K562 (cell line): ENCODE measurements at regions not wholly inside any gene's neighbourhood (a gene's known extent, or its start where the extent isn't known, plus 50 kb on each side); places are given as distances from the start of the nearest gene placed in this dataset.

ENCODE experiments used
- CBFB ChIP-seq: sonication (generic); formaldehyde crosslinking; IDR thresholded peaks from 2 replicates; pipeline ENCODE4 v1.4.0; 2020; ENCODE audit warnings: mild to moderate bottlenecking, missing genetic modification reagents
- CREB1 ChIP-seq, 2 experiments: sonication (generic) in 1 of 2; formaldehyde crosslinking in 1 of 2; IDR thresholded peaks; 2 replicates each; pipeline versions ENCODE4 v1.6.1 to v1.8.0; 2012 to 2022; ENCODE audit warnings: inconsistent platforms in 1 of 2, mild to moderate bottlenecking in 1 of 2, missing genetic modification reagents in 1 of 2, moderate library complexity in 1 of 2
- EGR1 ChIP-seq: fragments of 450-650 bp; conservative IDR thresholded peaks from 2 replicates; pipeline ENCODE4 v1.6.1; 2017; ENCODE audit warnings: mild to moderate bottlenecking
- MAZ ChIP-seq, 2 experiments: fragments of 450-650 bp in 1 of 2; sonication (generic) in 1 of 2; formaldehyde crosslinking; IDR thresholded peaks in 1 of 2; conservative IDR thresholded peaks in 1 of 2; 2 replicates each; pipeline versions ENCODE4 v1.4.0 to v1.5.0; 2020; ENCODE audit warnings: mild to moderate bottlenecking in 1 of 2, missing genetic modification reagents in 1 of 2
- MTA2 ChIP-seq: fragments of 450-650 bp; IDR thresholded peaks from 2 replicates; pipeline ENCODE4 v1.6.1; 2016; ENCODE audit warnings: low read depth
- NCOA4 ChIP-seq: fragments of 450-650 bp; IDR thresholded peaks from 2 replicates; pipeline ENCODE4 v1.6.1; 2018; ENCODE audit warnings: mild to moderate bottlenecking; ENCODE audit not compliant: partially characterized antibody
- PHB2 ChIP-seq: fragments of 450-650 bp; IDR thresholded peaks from 2 replicates; pipeline ENCODE4 v1.6.1; 2017; ENCODE audit warnings: low read depth
- SMAD2 ChIP-seq: fragments of 150-350 bp; IDR thresholded peaks from 2 replicates; pipeline ENCODE4 v1.6.1; 2014; ENCODE audit warnings: low read depth, mild to moderate bottlenecking, low read length
- SUPT5H ChIP-seq: fragments of 450-650 bp; IDR thresholded peaks from 2 replicates; pipeline ENCODE4 v1.6.1; 2016
- ZNF23 ChIP-seq: fragments of 250-450 bp; sonication (Bioruptor Pico); IDR thresholded peaks from 2 replicates; pipeline ENCODE4 v1.4.0; 2020; ENCODE audit warnings: mild to moderate bottlenecking
- ZNF311 ChIP-seq: fragments of 250-450 bp; sonication (Bioruptor Pico); IDR thresholded peaks from 2 replicates; pipeline ENCODE4 v1.4.0; 2020; ENCODE audit warnings: mild to moderate bottlenecking, moderate library complexity
- ZNF764 ChIP-seq: fragments of 250-450 bp; sonication (Bioruptor Pico); IDR thresholded peaks from 2 replicates; pipeline ENCODE4 v1.4.0; 2020; ENCODE audit warnings: low read depth, mild to moderate bottlenecking, moderate library complexity
- TF ChIP-seq, protein P1 (sequence below): fragments of 250-450 bp; sonication (Bioruptor Pico); IDR thresholded peaks from 2 replicates; pipeline ENCODE4 v1.9.0; 2021; ENCODE audit warnings: mild to moderate bottlenecking, inconsistent platforms
- TF ChIP-seq, protein P2 (sequence below): fragments of 250-450 bp; sonication (Bioruptor Pico); IDR thresholded peaks from 2 replicates; pipeline ENCODE4 v1.4.0; 2020
- TF ChIP-seq, protein P3 (sequence below): IDR thresholded peaks from 2 replicates; pipeline ENCODE4 v1.6.1; 2012; ENCODE audit warnings: low read depth, low read length, improper control_type of control experiment, borderline replicate concordance
- TF ChIP-seq, protein P4 (sequence below): fragments of 250-450 bp; sonication (Bioruptor Pico); IDR thresholded peaks from 2 replicates; pipeline ENCODE4 v1.8.0; 2022; ENCODE audit warnings: inconsistent platforms, mild to moderate bottlenecking, moderate library complexity, borderline replicate concordance

DNA sequence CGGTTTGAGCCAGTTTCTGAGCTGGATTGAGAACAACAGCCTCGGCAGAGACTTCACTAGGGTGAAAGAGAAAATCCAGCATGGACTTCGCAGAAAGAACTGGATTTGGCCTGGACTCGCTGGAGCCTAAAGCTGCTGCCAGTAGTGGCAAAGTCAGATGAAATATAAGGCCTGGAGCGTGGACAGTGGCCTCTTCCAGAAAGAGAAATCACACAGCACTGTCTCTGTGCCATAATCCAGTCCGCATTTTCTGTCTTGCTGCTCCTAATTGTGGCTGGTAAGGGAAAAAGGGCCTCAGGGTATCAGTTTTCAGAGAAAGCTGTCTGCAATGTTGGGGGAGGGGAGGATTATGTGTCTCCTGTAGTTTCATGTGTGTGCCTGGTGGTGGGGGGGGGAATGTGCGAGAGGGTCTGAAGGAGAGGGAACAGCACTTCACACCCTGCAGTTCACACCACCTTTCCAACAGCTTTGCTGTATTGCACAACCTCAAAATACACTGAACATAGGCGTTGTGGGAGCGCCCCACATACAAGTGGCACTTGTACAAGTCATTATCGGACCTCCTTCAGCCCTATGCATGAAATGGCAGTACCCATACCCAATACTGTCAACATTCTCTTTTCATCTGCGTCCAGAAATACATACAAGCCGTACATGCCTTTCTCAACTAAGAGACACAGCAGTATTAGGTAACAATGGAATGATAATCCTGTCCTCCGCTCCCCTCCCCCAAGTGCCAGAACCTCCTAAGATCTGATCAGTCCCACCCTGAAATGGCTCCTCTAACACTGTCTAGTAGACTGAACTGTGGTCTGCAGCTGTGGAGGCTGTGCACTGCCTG lies 107.5 kb upstream of the ATF7IP start (continued):
- TF ChIP-seq, protein P1, sequence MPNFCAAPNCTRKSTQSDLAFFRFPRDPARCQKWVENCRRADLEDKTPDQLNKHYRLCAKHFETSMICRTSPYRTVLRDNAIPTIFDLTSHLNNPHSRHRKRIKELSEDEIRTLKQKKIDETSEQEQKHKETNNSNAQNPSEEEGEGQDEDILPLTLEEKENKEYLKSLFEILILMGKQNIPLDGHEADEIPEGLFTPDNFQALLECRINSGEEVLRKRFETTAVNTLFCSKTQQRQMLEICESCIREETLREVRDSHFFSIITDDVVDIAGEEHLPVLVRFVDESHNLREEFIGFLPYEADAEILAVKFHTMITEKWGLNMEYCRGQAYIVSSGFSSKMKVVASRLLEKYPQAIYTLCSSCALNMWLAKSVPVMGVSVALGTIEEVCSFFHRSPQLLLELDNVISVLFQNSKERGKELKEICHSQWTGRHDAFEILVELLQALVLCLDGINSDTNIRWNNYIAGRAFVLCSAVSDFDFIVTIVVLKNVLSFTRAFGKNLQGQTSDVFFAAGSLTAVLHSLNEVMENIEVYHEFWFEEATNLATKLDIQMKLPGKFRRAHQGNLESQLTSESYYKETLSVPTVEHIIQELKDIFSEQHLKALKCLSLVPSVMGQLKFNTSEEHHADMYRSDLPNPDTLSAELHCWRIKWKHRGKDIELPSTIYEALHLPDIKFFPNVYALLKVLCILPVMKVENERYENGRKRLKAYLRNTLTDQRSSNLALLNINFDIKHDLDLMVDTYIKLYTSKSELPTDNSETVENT: no peak
- TF ChIP-seq, protein P2, sequence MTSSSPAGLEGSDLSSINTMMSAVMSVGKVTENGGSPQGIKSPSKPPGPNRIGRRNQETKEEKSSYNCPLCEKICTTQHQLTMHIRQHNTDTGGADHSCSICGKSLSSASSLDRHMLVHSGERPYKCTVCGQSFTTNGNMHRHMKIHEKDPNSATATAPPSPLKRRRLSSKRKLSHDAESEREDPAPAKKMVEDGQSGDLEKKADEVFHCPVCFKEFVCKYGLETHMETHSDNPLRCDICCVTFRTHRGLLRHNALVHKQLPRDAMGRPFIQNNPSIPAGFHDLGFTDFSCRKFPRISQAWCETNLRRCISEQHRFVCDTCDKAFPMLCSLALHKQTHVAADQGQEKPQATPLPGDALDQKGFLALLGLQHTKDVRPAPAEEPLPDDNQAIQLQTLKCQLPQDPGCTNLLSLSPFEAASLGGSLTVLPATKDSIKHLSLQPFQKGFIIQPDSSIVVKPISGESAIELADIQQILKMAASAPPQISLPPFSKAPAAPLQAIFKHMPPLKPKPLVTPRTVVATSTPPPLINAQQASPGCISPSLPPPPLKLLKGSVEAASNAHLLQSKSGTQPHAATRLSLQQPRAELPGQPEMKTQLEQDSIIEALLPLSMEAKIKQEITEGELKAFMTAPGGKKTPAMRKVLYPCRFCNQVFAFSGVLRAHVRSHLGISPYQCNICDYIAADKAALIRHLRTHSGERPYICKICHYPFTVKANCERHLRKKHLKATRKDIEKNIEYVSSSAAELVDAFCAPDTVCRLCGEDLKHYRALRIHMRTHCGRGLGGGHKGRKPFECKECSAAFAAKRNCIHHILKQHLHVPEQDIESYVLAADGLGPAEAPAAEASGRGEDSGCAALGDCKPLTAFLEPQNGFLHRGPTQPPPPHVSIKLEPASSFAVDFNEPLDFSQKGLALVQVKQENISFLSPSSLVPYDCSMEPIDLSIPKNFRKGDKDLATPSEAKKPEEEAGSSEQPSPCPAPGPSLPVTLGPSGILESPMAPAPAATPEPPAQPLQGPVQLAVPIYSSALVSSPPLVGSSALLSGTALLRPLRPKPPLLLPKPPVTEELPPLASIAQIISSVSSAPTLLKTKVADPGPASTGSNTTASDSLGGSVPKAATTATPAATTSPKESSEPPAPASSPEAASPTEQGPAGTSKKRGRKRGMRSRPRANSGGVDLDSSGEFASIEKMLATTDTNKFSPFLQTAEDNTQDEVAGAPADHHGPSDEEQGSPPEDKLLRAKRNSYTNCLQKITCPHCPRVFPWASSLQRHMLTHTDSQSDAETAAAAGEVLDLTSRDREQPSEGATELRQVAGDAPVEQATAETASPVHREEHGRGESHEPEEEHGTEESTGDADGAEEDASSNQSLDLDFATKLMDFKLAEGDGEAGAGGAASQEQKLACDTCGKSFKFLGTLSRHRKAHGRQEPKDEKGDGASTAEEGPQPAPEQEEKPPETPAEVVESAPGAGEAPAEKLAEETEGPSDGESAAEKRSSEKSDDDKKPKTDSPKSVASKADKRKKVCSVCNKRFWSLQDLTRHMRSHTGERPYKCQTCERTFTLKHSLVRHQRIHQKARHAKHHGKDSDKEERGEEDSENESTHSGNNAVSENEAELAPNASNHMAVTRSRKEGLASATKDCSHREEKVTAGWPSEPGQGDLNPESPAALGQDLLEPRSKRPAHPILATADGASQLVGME (CRISPR knock-in tag): no peak; the same call in 1 of the 2 replicates
- TF ChIP-seq NCOA4 (no peak), ZNF23 (CRISPR knock-in tag) (no peak), MAZ (CRISPR knock-in tag; conservative IDR thresholded peaks at IDR 0.05 in 1 of 2, IDR thresholded peaks at IDR 0.05 in 1 of 2) (peak; percentile 20 to 80; a peak in 3 of 4 replicates), SUPT5H (no peak), SMAD2 (no peak), ZNF311 (CRISPR knock-in tag) (no peak), EGR1 (no peak), CREB1 (IDR thresholded peaks at IDR 0.05) (no peak), CREB1 (CRISPR knock-in tag; IDR thresholded peaks at IDR 0.05) (no peak), MTA2 (no peak), PHB2 (no peak), ZNF764 (CRISPR knock-in tag) (no peak), CBFB (CRISPR knock-in tag) (no peak)
- TF ChIP-seq, protein P3, sequence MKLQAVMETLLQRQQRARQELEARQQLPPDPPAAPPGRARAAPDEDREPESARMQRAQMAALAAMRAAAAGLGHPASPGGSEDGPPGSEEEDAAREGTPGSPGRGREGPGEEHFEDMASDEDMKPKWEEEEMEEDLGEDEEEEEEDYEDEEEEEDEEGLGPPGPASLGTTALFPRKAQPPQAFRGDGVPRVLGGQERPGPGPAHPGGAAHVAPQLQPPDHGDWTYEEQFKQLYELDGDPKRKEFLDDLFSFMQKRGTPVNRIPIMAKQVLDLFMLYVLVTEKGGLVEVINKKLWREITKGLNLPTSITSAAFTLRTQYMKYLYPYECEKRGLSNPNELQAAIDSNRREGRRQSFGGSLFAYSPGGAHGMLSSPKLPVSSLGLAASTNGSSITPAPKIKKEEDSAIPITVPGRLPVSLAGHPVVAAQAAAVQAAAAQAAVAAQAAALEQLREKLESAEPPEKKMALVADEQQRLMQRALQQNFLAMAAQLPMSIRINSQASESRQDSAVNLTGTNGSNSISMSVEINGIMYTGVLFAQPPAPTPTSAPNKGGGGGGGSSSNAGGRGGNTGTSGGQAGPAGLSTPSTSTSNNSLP: no peak; the same call in 1 of the 2 replicates
- TF ChIP-seq, protein P4, sequence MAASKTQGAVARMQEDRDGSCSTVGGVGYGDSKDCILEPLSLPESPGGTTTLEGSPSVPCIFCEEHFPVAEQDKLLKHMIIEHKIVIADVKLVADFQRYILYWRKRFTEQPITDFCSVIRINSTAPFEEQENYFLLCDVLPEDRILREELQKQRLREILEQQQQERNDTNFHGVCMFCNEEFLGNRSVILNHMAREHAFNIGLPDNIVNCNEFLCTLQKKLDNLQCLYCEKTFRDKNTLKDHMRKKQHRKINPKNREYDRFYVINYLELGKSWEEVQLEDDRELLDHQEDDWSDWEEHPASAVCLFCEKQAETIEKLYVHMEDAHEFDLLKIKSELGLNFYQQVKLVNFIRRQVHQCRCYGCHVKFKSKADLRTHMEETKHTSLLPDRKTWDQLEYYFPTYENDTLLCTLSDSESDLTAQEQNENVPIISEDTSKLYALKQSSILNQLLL: no peak
